Endothelial cell (in vitro differentiated cells): ENCODE measurements at regions not wholly inside any gene's neighbourhood (a gene's known extent, or its start where the extent isn't known, plus 50 kb on each side); places are given as distances from the start of the nearest gene placed in this dataset.

Experiments used
- DNase-seq: peaks from one replicate; pipeline ENCODE4 v3.0.0; 2021; ENCODE audit warnings: low spot score
- H3K27ac Mint-ChIP-seq: one replicate; pipeline ENCODE4 v1.8.0; 2021; ENCODE audit warnings: mixed read lengths, inconsistent platforms; ENCODE audit not compliant: unreplicated experiment
- H3K27me3 Mint-ChIP-seq: one replicate; pipeline ENCODE4 v1.8.0; 2021; ENCODE audit warnings: mild to moderate bottlenecking, moderate library complexity, mixed read lengths, inconsistent platforms; ENCODE audit not compliant: unreplicated experiment
- H3K36me3 Mint-ChIP-seq: one replicate; pipeline ENCODE4 v1.8.0; 2021; ENCODE audit warnings: mild to moderate bottlenecking, low read depth, mixed read lengths, inconsistent platforms; ENCODE audit not compliant: unreplicated experiment
- H3K4me1 Mint-ChIP-seq: one replicate; pipeline ENCODE4 v1.8.0; 2021; ENCODE audit warnings: mild to moderate bottlenecking, mixed read lengths, inconsistent platforms; ENCODE audit not compliant: unreplicated experiment
- H3K4me3 Mint-ChIP-seq: one replicate; pipeline ENCODE4 v1.8.0; 2021; ENCODE audit warnings: mild to moderate bottlenecking, mixed read lengths, inconsistent platforms; ENCODE audit not compliant: unreplicated experiment
- H3K9me3 Mint-ChIP-seq: one replicate; pipeline ENCODE4 v1.8.0; 2021; ENCODE audit warnings: mixed read lengths, inconsistent platforms; ENCODE audit not compliant: unreplicated experiment
- CTCF ChIP-seq: fragments of 200-600 bp; sonication (generic); IDR thresholded peaks from one replicate; pipeline ENCODE4 v1.5.0; 2021; ENCODE audit warnings: antibody characterized with exemption; ENCODE audit not compliant: unreplicated experiment

- TF ChIP-seq CTCF, result no peak
- Mint-ChIP-seq H3K27ac (no peak overlapping the region), H3K27me3 (no peaks in the 10 kb centered on the region), H3K4me3 (no peak overlapping the region), H3K4me1 (peaks cover 23% of the 10 kb centered on the region), H3K36me3 (no peaks in the 10 kb centered on the region), H3K9me3 (no peaks in the 10 kb centered on the region)
- no peak for DNase-seq
Observed at GRCh38 chr10:120684226-120684625, 166.9 kb upstream of the WDR11 start.

- DNase-seq, result no peak
- Mint-ChIP-seq H3K27ac (no peak overlapping the region), H3K4me1 (peaks cover 23% of the 10 kb centered on the region), H3K4me3 (no peak overlapping the region), H3K36me3 (no peaks in the 10 kb centered on the region), H3K9me3 (no peaks in the 10 kb centered on the region), H3K27me3 (no peaks in the 10 kb centered on the region)
- no peak for TF ChIP-seq CTCF
Observed at GRCh38 chr10:120685136-120685535, 166.0 kb upstream of the WDR11 start.

GRCh38 chr10:120688928-120689327 lies 162.2 kb upstream of the WDR11 start:
- no peaks in the 10 kb centered on the region for H3K27me3 Mint-ChIP-seq
- H3K36me3 Mint-ChIP-seq, result no peaks in the 10 kb centered on the region
- H3K4me3 Mint-ChIP-seq, result no peak overlapping the region
- no peak for DNase-seq
- H3K4me1 Mint-ChIP-seq, result peaks cover 16% of the 10 kb centered on the region
- H3K27ac Mint-ChIP-seq, result no peak overlapping the region
- TF ChIP-seq CTCF, result no peak
- H3K9me3 Mint-ChIP-seq, result no peaks in the 10 kb centered on the region

GRCh38 chr10:120689777-120690529 lies 161.2 kb upstream of the WDR11 start:
- TF ChIP-seq CTCF, result no peak
- H3K27ac Mint-ChIP-seq, result no peak overlapping the region
- no peak overlapping the region for H3K4me3 Mint-ChIP-seq

GRCh38 chr10:120691625-120692024 lies 159.5 kb upstream of the WDR11 start:
- Mint-ChIP-seq H3K4me3 (no peak overlapping the region), H3K27me3 (no peaks in the 10 kb centered on the region), H3K9me3 (no peaks in the 10 kb centered on the region), H3K36me3 (no peaks in the 10 kb centered on the region), H3K27ac (no peak overlapping the region), H3K4me1 (no peaks in the 10 kb centered on the region)
- DNase-seq, result no peak
- no peak for TF ChIP-seq CTCF

More at GRCh38 chr10:120689777-120690529, 161.2 kb upstream of the WDR11 start:
- Mint-ChIP-seq H3K4me1 (peaks cover 6% of the 10 kb centered on the region), H3K27me3 (no peaks in the 10 kb centered on the region), H3K36me3 (no peaks in the 10 kb centered on the region), H3K9me3 (no peaks in the 10 kb centered on the region)
- DNase-seq, result no peak
